MM.1S (cell line): ENCODE measurements at regions not wholly inside any gene's neighbourhood (a gene's known extent, or its start where the extent isn't known, plus 50 kb on each side); places are given as distances from the start of the nearest gene placed in this dataset.

Experiments
- EZH2 ChIP-seq: fragments of 300-600 bp; sonication (generic); optimal IDR thresholded peaks from 2 replicates; pipeline ENCODE3; 2017; ENCODE audit warnings: low read depth, mild to moderate bottlenecking, antibody characterized with exemption, low read length, mixed read lengths
- EZH2phosphoT487 ChIP-seq: fragments of 300-600 bp; sonication (generic); IDR thresholded peaks from 2 replicates; pipeline ENCODE4 v1.6.1; 2018; ENCODE audit warnings: antibody characterized with exemption, low read length
- TF ChIP-seq, protein P1 (sequence below): fragments of 300-600 bp; sonication (generic); IDR thresholded peaks from 2 replicates; pipeline ENCODE4 v1.5.1; 2016; ENCODE audit warnings: antibody characterized with exemption, low read length, mixed read lengths

DNA sequence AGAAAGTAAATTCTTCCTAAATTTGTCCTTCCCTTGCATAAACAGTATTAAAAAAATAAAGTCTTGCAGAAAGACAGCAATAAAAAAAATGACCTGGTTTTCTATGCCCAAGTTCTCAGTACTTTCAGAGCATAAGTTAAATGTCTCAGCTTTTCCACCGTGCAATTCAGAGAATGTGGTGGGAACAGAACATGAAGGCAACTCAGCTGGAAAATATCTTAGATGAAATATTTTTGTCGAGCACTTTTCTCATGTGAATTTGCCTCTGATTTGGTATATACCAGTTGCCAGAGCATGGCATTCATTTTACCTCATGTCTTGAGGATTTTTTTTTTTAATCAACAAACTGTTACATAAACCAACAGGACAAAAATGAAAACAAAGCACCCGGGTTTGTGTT lies 176.1 kb downstream of the CETN3 start:
- TF ChIP-seq, protein P1, sequence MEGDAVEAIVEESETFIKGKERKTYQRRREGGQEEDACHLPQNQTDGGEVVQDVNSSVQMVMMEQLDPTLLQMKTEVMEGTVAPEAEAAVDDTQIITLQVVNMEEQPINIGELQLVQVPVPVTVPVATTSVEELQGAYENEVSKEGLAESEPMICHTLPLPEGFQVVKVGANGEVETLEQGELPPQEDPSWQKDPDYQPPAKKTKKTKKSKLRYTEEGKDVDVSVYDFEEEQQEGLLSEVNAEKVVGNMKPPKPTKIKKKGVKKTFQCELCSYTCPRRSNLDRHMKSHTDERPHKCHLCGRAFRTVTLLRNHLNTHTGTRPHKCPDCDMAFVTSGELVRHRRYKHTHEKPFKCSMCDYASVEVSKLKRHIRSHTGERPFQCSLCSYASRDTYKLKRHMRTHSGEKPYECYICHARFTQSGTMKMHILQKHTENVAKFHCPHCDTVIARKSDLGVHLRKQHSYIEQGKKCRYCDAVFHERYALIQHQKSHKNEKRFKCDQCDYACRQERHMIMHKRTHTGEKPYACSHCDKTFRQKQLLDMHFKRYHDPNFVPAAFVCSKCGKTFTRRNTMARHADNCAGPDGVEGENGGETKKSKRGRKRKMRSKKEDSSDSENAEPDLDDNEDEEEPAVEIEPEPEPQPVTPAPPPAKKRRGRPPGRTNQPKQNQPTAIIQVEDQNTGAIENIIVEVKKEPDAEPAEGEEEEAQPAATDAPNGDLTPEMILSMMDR, result no peak
- TF ChIP-seq EZH2, result no peak
- no peak for TF ChIP-seq EZH2phosphoT487
